ENCODE measurements at regions not wholly inside any gene's neighbourhood (a gene's known extent, or its start where the extent isn't known, plus 50 kb on each side); places are given as distances from the start of the nearest gene placed in this dataset.

GRCh38 chr16:55264949-55265348 is 59.1 kb upstream of the IRX6 start:
- no peaks in the 10 kb centered on the region for H3K36me3 ChIP-seq (ENCODE audit: control insufficient read depth, insufficient read depth, low read length)
- no peak for DNase-seq (ENCODE audit: extremely low read depth, insufficient read length)
- TF ChIP-seq CTCF (IDR thresholded peaks at IDR 0.05; ENCODE audit: insufficient read depth, low read length, poor library complexity, severe bottlenecking), result no peak
- no peak overlapping the region for H3K4me3 ChIP-seq (replicated peaks; ENCODE audit: low read depth, low read length)
- no peaks in the 10 kb centered on the region for H3K27me3 ChIP-seq (replicated peaks; ENCODE audit: control insufficient read depth, insufficient read depth, low read length)

GRCh38 chr16:55265926-55266325 is 58.1 kb upstream of the IRX6 start:
- DNase-seq (ENCODE audit: extremely low read depth, insufficient read length), result no peak
- H3K36me3 ChIP-seq (ENCODE audit: control insufficient read depth, insufficient read depth, low read length), result no peaks in the 10 kb centered on the region
- H3K4me3 ChIP-seq (replicated peaks; ENCODE audit: low read depth, low read length), result no peak overlapping the region
- TF ChIP-seq CTCF (IDR thresholded peaks at IDR 0.05; ENCODE audit: insufficient read depth, low read length, poor library complexity, severe bottlenecking), result no peak
- no peaks in the 10 kb centered on the region for H3K27me3 ChIP-seq (replicated peaks; ENCODE audit: control insufficient read depth, insufficient read depth, low read length)

- Histone ChIP-seq H3K4me3 (replicated peaks; ENCODE audit: low read depth, low read length) (no peak overlapping the region), H3K36me3 (ENCODE audit: control insufficient read depth, insufficient read depth, low read length) (no peaks in the 10 kb centered on the region), H3K27me3 (replicated peaks; ENCODE audit: control insufficient read depth, insufficient read depth, low read length) (no peaks in the 10 kb centered on the region; the same call in none of the 2 replicates)
- no peak for DNase-seq (ENCODE audit: extremely low read depth, insufficient read length)
- no peak for TF ChIP-seq CTCF (IDR thresholded peaks at IDR 0.05; ENCODE audit: insufficient read depth, low read length, poor library complexity, severe bottlenecking)
Measured at GRCh38 chr16:55271945-55272513, 52.0 kb upstream of the IRX6 start.

- no peaks in the 10 kb centered on the region for H3K36me3 ChIP-seq (ENCODE audit: control insufficient read depth, insufficient read depth, low read length)
- DNase-seq (ENCODE audit: extremely low read depth, insufficient read length), result no peak
- TF ChIP-seq CTCF (IDR thresholded peaks at IDR 0.05; ENCODE audit: insufficient read depth, low read length, poor library complexity, severe bottlenecking), result no peak
- H3K4me3 ChIP-seq (replicated peaks; ENCODE audit: low read depth, low read length), result no peak overlapping the region
- H3K27me3 ChIP-seq (replicated peaks; ENCODE audit: control insufficient read depth, insufficient read depth, low read length), result no peaks in the 10 kb centered on the region; the same call in none of the 2 replicates
Measured at GRCh38 chr16:55272744-55273143, 51.3 kb upstream of the IRX6 start.

GRCh38 chr16:55273356-55273755 is 50.6 kb upstream of the IRX6 start:
- H3K27me3 ChIP-seq (replicated peaks; ENCODE audit: control insufficient read depth, insufficient read depth, low read length), result no peaks in the 10 kb centered on the region; the same call in none of the 2 replicates

More at GRCh38 chr16:55273356-55273755, 50.6 kb upstream of the IRX6 start:
- no peak for DNase-seq (ENCODE audit: extremely low read depth, insufficient read length)
- H3K36me3 ChIP-seq (ENCODE audit: control insufficient read depth, insufficient read depth, low read length), result no peaks in the 10 kb centered on the region
- no peak for TF ChIP-seq CTCF (IDR thresholded peaks at IDR 0.05; ENCODE audit: insufficient read depth, low read length, poor library complexity, severe bottlenecking)
- no peak overlapping the region for H3K4me3 ChIP-seq (replicated peaks; ENCODE audit: low read depth, low read length)
